ACC112 (cell line): ENCODE measurements at regions not wholly inside any gene's neighbourhood (a gene's known extent, or its start where the extent isn't known, plus 50 kb on each side); places are given as distances from the start of the nearest gene placed in this dataset.
"Not testable (repeated sequence)": the region's sequence is repeated elsewhere in the genome, so short reads cannot be mapped to it uniquely, and the experiment has no call there.

Source experiments
- H2AFZ ChIP-seq: fragments of 200-600 bp; sonication (generic); one replicate; pipeline ENCODE4 v1.6.0; 2017; ENCODE audit warnings: antibody characterized with exemption, low read length; ENCODE audit not compliant: unreplicated experiment
- H3K27ac ChIP-seq: fragments of 200-600 bp; sonication (generic); 2 replicates; pipeline ENCODE4 v1.5.1; 2014; ENCODE audit warnings: low read depth, mild to moderate bottlenecking, antibody characterized with exemption, low read length, moderate library complexity
- H3K27me3 ChIP-seq: fragments of 200-600 bp; sonication (generic); 2 replicates; pipeline ENCODE4 v1.6.1; 2014; ENCODE audit warnings: mild to moderate bottlenecking, antibody characterized with exemption, low read length, moderate library complexity, mixed read lengths; ENCODE audit not compliant: insufficient read depth
- H3K36me3 ChIP-seq: fragments of 200-600 bp; sonication (generic); 2 replicates; pipeline ENCODE4 v1.6.1; 2016; ENCODE audit warnings: mild to moderate bottlenecking, antibody characterized with exemption, low read length, moderate library complexity, mixed read lengths; ENCODE audit not compliant: insufficient read depth
- H3K4me1 ChIP-seq: fragments of 200-600 bp; sonication (generic); one replicate; pipeline ENCODE4 v1.6.1; 2016; ENCODE audit warnings: low read length, mixed read lengths; ENCODE audit not compliant: insufficient read depth, unreplicated experiment, control insufficient read depth
- H3K4me3 ChIP-seq: fragments of 200-600 bp; sonication (generic); 2 replicates; pipeline ENCODE4 v1.5.1; 2014; ENCODE audit warnings: mild to moderate bottlenecking, low read depth, low read length
- H3K79me2 ChIP-seq: fragments of 200-600 bp; sonication (generic); one replicate; pipeline ENCODE4 v1.6.0; 2016; ENCODE audit warnings: low read length; ENCODE audit not compliant: control insufficient read depth, unreplicated experiment, insufficient read depth

DNA sequence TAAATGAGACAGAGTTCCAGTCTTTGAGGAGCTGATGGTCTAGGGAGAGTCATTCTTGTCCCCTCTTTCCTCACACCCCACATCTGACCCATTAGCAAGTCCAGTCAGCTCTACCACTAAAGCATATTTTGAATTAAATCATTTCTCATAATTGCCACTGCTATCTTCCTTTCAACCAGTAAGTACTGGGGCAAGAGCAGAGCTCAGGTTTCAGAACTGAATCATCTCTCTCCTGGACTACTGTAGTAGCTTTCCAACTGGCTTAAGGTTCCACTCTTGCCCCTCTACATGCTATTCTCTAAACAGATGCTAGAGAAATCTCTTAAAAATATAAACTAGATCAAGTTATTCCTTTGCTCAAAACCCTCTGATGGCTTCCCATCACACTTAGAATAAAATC lies 218.3 kb downstream of the TTC6 start:
- H2AFZ ChIP-seq = no peak overlapping the region

DNA sequence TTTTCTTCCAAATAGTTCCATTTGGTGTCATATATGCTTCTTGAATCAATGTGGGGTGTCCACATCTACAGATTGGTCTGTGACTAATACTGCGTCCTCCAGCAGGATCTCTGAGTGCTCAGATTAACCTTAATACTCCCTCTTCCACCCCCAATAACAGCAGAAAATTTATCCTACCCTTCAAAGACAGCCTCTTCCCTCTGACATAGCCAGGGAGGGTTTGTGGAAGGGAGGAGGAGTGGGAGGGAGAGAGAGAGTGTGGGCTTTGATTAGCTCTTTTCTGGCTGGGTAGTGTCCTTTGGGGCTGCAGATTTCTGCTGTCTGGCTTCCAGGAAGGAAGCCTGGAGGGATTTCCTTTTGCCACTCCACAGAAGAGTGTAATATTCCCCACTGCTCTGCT lies 220.7 kb downstream of the TTC6 start:
- Histone ChIP-seq H3K4me3 (no peak overlapping the region), H3K36me3 (no peaks in the 10 kb centered on the region), H3K4me1 (peaks cover 14% of the 10 kb centered on the region), H3K27ac (no peak overlapping the region), H2AFZ (no peak overlapping the region), H3K79me2 (no peaks in the 10 kb centered on the region), H3K27me3 (no peaks in the 10 kb centered on the region)

More for the DNA sequence above, 218.3 kb downstream of the TTC6 start:
- Histone ChIP-seq H3K4me1 (peaks cover 3% of the 10 kb centered on the region), H3K36me3 (no peaks in the 10 kb centered on the region), H3K4me3 (no peak overlapping the region), H3K79me2 (no peaks in the 10 kb centered on the region), H3K27ac (no peak overlapping the region), H3K27me3 (no peaks in the 10 kb centered on the region)

GRCh38 chr14:37816743-37817295 lies 221.4 kb downstream of the TTC6 start:
- no peaks in the 10 kb centered on the region for H3K27me3 ChIP-seq
- H3K36me3 ChIP-seq = no peaks in the 10 kb centered on the region
- no peak overlapping the region for H3K27ac ChIP-seq
- no peaks in the 10 kb centered on the region for H3K79me2 ChIP-seq
- no peak overlapping the region for H2AFZ ChIP-seq
- peaks cover 14% of the 10 kb centered on the region for H3K4me1 ChIP-seq
- no peak overlapping the region for H3K4me3 ChIP-seq

GRCh38 chr14:37819155-37820015 lies 224.0 kb downstream of the TTC6 start:
- peaks cover 14% of the 10 kb centered on the region for H3K4me1 ChIP-seq
- no peak overlapping the region for H3K4me3 ChIP-seq
- H3K36me3 ChIP-seq = no peaks in the 10 kb centered on the region
- no peaks in the 10 kb centered on the region for H3K27me3 ChIP-seq
- H2AFZ ChIP-seq = peak overlapping the region; percentile 35
- peak overlapping the region; percentile 73 for H3K27ac ChIP-seq
- H3K79me2 ChIP-seq = no peaks in the 10 kb centered on the region

GRCh38 chr14:37820810-37821209 lies 225.4 kb downstream of the TTC6 start:
- not testable (repeated sequence) for H3K27me3 ChIP-seq, H3K79me2 ChIP-seq, H3K4me3 ChIP-seq, H3K36me3 ChIP-seq, H3K27ac ChIP-seq, H2AFZ ChIP-seq
- H3K4me1 ChIP-seq = peaks cover 21% of the 10 kb centered on the region

GRCh38 chr14:37824939-37825712 lies 229.7 kb downstream of the TTC6 start:
- Histone ChIP-seq H2AFZ (peak overlapping the region; percentile 48), H3K79me2 (no peaks in the 10 kb centered on the region), H3K27ac (peak overlapping the region; percentile 21; the same call in 1 of the 2 replicates), H3K36me3 (no peaks in the 10 kb centered on the region), H3K27me3 (no peaks in the 10 kb centered on the region), H3K4me3 (no peak overlapping the region), H3K4me1 (peaks cover 7% of the 10 kb centered on the region)

- no peak overlapping the region for H3K27ac ChIP-seq
- no peaks in the 10 kb centered on the region for H3K79me2 ChIP-seq
- H3K4me1 ChIP-seq = peaks cover 7% of the 10 kb centered on the region
- H3K4me3 ChIP-seq = no peak overlapping the region
- H2AFZ ChIP-seq = no peak overlapping the region
- H3K27me3 ChIP-seq = no peaks in the 10 kb centered on the region
- peaks cover 3% of the 10 kb centered on the region; the same call in 1 of the 2 replicates for H3K36me3 ChIP-seq
Measured at GRCh38 chr14:37826869-37827268, 231.4 kb downstream of the TTC6 start.

- no peak overlapping the region for H3K4me3 ChIP-seq
- peaks cover 2% of the 10 kb centered on the region for H3K4me1 ChIP-seq
- no peaks in the 10 kb centered on the region for H3K79me2 ChIP-seq
- H3K27ac ChIP-seq = no peak overlapping the region
- H3K27me3 ChIP-seq = no peaks in the 10 kb centered on the region
- H2AFZ ChIP-seq = no peak overlapping the region
- peaks cover 3% of the 10 kb centered on the region; the same call in 1 of the 2 replicates for H3K36me3 ChIP-seq
Measured at GRCh38 chr14:37830271-37830670, 234.8 kb downstream of the TTC6 start.

DNA sequence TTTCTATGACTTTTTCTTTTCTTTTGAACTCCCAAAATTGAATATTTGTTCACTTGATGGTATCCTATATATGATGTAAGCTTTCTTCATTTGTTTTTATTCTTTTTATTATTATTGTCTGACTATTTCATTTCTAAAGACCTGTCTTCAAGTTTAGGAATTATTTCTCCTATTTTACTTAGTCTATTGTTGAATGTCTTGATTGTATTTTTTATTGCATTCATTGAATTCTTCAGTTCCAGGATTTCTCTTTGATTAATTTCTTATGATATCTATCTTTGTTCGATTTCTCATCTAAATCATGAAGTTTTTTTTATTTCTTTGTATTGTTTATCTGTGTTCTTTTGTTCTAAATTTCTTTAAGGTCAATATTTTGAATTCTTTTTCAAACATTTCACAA lies 238.8 kb downstream of the TTC6 start:
- no peaks in the 10 kb centered on the region for H3K27me3 ChIP-seq
- peaks cover 3% of the 10 kb centered on the region; the same call in 1 of the 2 replicates for H3K36me3 ChIP-seq

GRCh38 chr14:37838778-37839177 lies 243.3 kb downstream of the TTC6 start:
- not testable (repeated sequence) for H3K79me2 ChIP-seq, H3K4me1 ChIP-seq, H2AFZ ChIP-seq, H3K4me3 ChIP-seq, H3K27ac ChIP-seq, H3K36me3 ChIP-seq, H3K27me3 ChIP-seq

More for the DNA sequence above, 238.8 kb downstream of the TTC6 start:
- H3K4me3 ChIP-seq = no peak overlapping the region
- H3K79me2 ChIP-seq = no peaks in the 10 kb centered on the region
- H3K4me1 ChIP-seq = no peaks in the 10 kb centered on the region
- no peak overlapping the region for H2AFZ ChIP-seq
- H3K27ac ChIP-seq = no peak overlapping the region
